B cell (primary cell): ENCODE measurements at regions not wholly inside any gene's neighbourhood (a gene's known extent, or its start where the extent isn't known, plus 50 kb on each side); places are given as distances from the start of the nearest gene placed in this dataset.

Source experiments
- CTCF ChIP-seq: fragments of 200-600 bp; IDR thresholded peaks from one replicate; pipeline ENCODE4 v1.8.0; 2022; ENCODE audit warnings: antibody characterized with exemption, mild to moderate bottlenecking
- EZH2 ChIP-seq: IDR thresholded peaks from 2 replicates; pipeline ENCODE4 v1.6.1; 2012; ENCODE audit warnings: borderline replicate concordance, low read depth, mild to moderate bottlenecking, moderate library complexity, low read length; ENCODE audit not compliant: insufficient read depth, poor library complexity, severe bottlenecking

- TF ChIP-seq CTCF = no peak
- no peak for TF ChIP-seq EZH2
Measured at GRCh38 chr3:67870477-67870876, 216.1 kb upstream of the SUCLG2 start.
